ENCODE measurements at regions not wholly inside any gene's neighbourhood (a gene's known extent, or its start where the extent isn't known, plus 50 kb on each side); places are given as distances from the start of the nearest gene placed in this dataset.

DNA sequence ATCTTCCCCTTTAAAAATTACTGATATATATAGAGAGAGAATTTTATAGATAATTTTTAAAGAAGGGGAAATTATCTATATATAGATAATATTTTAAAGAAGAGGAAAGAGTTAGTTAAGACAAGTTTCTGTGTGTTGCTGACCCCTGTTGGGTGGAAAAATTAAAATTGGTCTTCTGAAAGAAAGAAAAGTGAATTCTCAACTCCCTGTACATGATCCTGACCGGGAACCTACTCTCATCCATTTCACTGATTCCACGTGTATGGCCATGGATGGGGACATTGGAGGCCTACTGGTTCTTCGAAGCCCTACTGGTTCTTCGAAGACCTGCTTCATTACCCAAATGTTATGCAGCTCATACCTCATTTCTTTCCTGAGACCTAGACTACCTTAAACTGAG lies 53.0 kb upstream of the TCF21 start:
- no peak for DNase-seq (ENCODE audit: low read depth in 2 of 2)

- peak in 1 of 2 donors; percentile 21 for DNase-seq (ENCODE audit: low read depth in 2 of 2)
These were observed 51.0 kb upstream of the TCF21 start for GRCh38 chr6:133837801-133838349.

Measured in stimulated activated CD8-positive, alpha-beta memory T cell treated with anti-CD3 and anti-CD28 coated beads, Interleukin-2, amount 100 ng/mL, for 1 hour (primary cell).